Glutamatergic neuron (in vitro differentiated cells): ENCODE measurements at regions not wholly inside any gene's neighbourhood (a gene's known extent, or its start where the extent isn't known, plus 50 kb on each side); places are given as distances from the start of the nearest gene placed in this dataset.
"Not testable (repeated sequence)": the region's sequence is repeated elsewhere in the genome, so short reads cannot be mapped to it uniquely, and the experiment has no call there.

Experiments used
- DNase-seq: peaks from one replicate; pipeline ENCODE4 v3.0.0; 2022
- H3K27ac Mint-ChIP-seq: one replicate; pipeline ENCODE4 v1.8.0; 2020; ENCODE audit warnings: mild to moderate bottlenecking, mixed read lengths, inconsistent platforms; ENCODE audit not compliant: unreplicated experiment
- H3K27me3 Mint-ChIP-seq: one replicate; pipeline ENCODE4 v1.8.0; 2020; ENCODE audit warnings: mild to moderate bottlenecking, moderate library complexity, mixed read lengths, inconsistent platforms; ENCODE audit not compliant: unreplicated experiment
- H3K36me3 Mint-ChIP-seq: one replicate; pipeline ENCODE4 v1.8.0; 2020; ENCODE audit warnings: mild to moderate bottlenecking, mixed read lengths, inconsistent platforms; ENCODE audit not compliant: unreplicated experiment
- H3K4me1 Mint-ChIP-seq: one replicate; pipeline ENCODE4 v1.8.0; 2020; ENCODE audit warnings: mild to moderate bottlenecking, low read depth, mixed read lengths, inconsistent platforms; ENCODE audit not compliant: unreplicated experiment
- H3K4me3 Mint-ChIP-seq: one replicate; pipeline ENCODE4 v1.8.0; 2020; ENCODE audit warnings: mild to moderate bottlenecking, mixed read lengths, inconsistent platforms; ENCODE audit not compliant: unreplicated experiment
- H3K9me3 Mint-ChIP-seq: one replicate; pipeline ENCODE4 v1.8.0; 2020; ENCODE audit warnings: mild to moderate bottlenecking, moderate library complexity, mixed read lengths, inconsistent platforms; ENCODE audit not compliant: unreplicated experiment
- CTCF ChIP-seq: fragments of 200-600 bp; sonication (generic); IDR thresholded peaks from one replicate; pipeline ENCODE4 v1.5.0; 2021; ENCODE audit not compliant: partially characterized antibody, unreplicated experiment

- no peaks in the 10 kb centered on the region for H3K4me1 Mint-ChIP-seq
- no peak overlapping the region for H3K4me3 Mint-ChIP-seq
- no peak for TF ChIP-seq CTCF
- H3K36me3 Mint-ChIP-seq = no peaks in the 10 kb centered on the region
- peaks cover 3% of the 10 kb centered on the region for H3K27me3 Mint-ChIP-seq
- H3K27ac Mint-ChIP-seq = no peak overlapping the region
- no peak for DNase-seq
- H3K9me3 Mint-ChIP-seq = no peaks in the 10 kb centered on the region
Observed at GRCh38 chr12:63362166-63362565, 211.2 kb upstream of the AVPR1A start.

GRCh38 chr12:63354969-63355368, 204.0 kb upstream of the AVPR1A start:
- Mint-ChIP-seq H3K9me3 (no peaks in the 10 kb centered on the region), H3K4me1 (no peaks in the 10 kb centered on the region), H3K36me3 (no peaks in the 10 kb centered on the region), H3K27ac (no peak overlapping the region), H3K4me3 (no peak overlapping the region), H3K27me3 (peaks cover 3% of the 10 kb centered on the region)
- TF ChIP-seq CTCF = no peak
- DNase-seq = no peak

- Mint-ChIP-seq H3K9me3 (no peaks in the 10 kb centered on the region), H3K4me1 (no peaks in the 10 kb centered on the region), H3K27ac (no peak overlapping the region), H3K27me3 (no peaks in the 10 kb centered on the region), H3K4me3 (no peak overlapping the region), H3K36me3 (no peaks in the 10 kb centered on the region)
- no peak for TF ChIP-seq CTCF
- no peak for DNase-seq
Observed at GRCh38 chr12:63353559-63353958, 202.6 kb upstream of the AVPR1A start.

- DNase-seq = no peak
- no peak overlapping the region for H3K4me3 Mint-ChIP-seq
- TF ChIP-seq CTCF = no peak
Observed at GRCh38 chr12:63351370-63351769, 200.4 kb upstream of the AVPR1A start.

GRCh38 chr12:63348556-63348955, 197.6 kb upstream of the AVPR1A start:
- no peaks in the 10 kb centered on the region for H3K9me3 Mint-ChIP-seq
- TF ChIP-seq CTCF = no peak
- H3K27ac Mint-ChIP-seq = no peak overlapping the region
- H3K4me1 Mint-ChIP-seq = no peaks in the 10 kb centered on the region
- H3K27me3 Mint-ChIP-seq = no peaks in the 10 kb centered on the region
- no peak for DNase-seq
- H3K36me3 Mint-ChIP-seq = no peaks in the 10 kb centered on the region
- H3K4me3 Mint-ChIP-seq = no peak overlapping the region

More at GRCh38 chr12:63351370-63351769, 200.4 kb upstream of the AVPR1A start:
- H3K36me3 Mint-ChIP-seq = no peaks in the 10 kb centered on the region
- H3K27ac Mint-ChIP-seq = no peak overlapping the region
- no peaks in the 10 kb centered on the region for H3K4me1 Mint-ChIP-seq
- no peaks in the 10 kb centered on the region for H3K27me3 Mint-ChIP-seq
- no peaks in the 10 kb centered on the region for H3K9me3 Mint-ChIP-seq

- H3K27ac Mint-ChIP-seq, H3K4me1 Mint-ChIP-seq, H3K4me3 Mint-ChIP-seq, H3K27me3 Mint-ChIP-seq, DNase-seq, H3K9me3 Mint-ChIP-seq, H3K36me3 Mint-ChIP-seq: not testable (repeated sequence)
Observed at GRCh38 chr12:63337158-63337557, 186.2 kb upstream of the AVPR1A start.
